ENCODE measurements at regions not wholly inside any gene's neighbourhood (a gene's known extent, or its start where the extent isn't known, plus 50 kb on each side); places are given as distances from the start of the nearest gene placed in this dataset.

GRCh38 chr9:14466828-14467227, 152.9 kb upstream of the NFIB start:
- no peak overlapping the region for H3K4me3 ChIP-seq (ENCODE audit: low read depth, low read length)
- TF ChIP-seq CTCF (IDR thresholded peaks at IDR 0.05; ENCODE audit: low read depth, low read length): no peak

GRCh38 chr9:14466429-14466818, 152.5 kb upstream of the NFIB start:
- H3K4me3 ChIP-seq (ENCODE audit: low read depth, low read length): no peak overlapping the region
- TF ChIP-seq CTCF (IDR thresholded peaks at IDR 0.05; ENCODE audit: low read depth, low read length): no peak

GRCh38 chr9:14462950-14463349, 149.0 kb upstream of the NFIB start:
- H3K4me3 ChIP-seq (ENCODE audit: low read depth, low read length): no peak overlapping the region
- TF ChIP-seq CTCF (IDR thresholded peaks at IDR 0.05; ENCODE audit: low read depth, low read length): no peak

DNA sequence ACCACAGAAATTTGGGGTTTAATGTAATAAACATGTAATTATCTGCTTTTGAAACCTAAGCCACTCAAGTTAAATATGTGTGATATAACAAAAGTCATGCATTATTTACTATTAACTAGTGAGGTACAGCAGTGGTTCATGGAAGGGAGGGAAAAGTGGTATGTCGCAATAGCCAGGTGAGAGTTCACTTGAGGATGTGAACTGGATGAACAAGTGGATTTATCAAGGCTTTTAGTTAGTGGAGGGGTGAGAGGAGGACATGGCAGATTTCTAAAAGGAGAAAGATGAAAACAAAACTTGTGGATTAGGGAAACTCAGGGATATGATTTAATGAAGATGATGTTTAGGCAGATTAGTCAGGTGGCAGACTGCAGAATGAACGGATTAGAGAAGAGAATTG, 141.3 kb upstream of the NFIB start:
- TF ChIP-seq CTCF (IDR thresholded peaks at IDR 0.05; ENCODE audit: low read depth, low read length): no peak
- no peak overlapping the region for H3K4me3 ChIP-seq (ENCODE audit: low read depth, low read length)

DNA sequence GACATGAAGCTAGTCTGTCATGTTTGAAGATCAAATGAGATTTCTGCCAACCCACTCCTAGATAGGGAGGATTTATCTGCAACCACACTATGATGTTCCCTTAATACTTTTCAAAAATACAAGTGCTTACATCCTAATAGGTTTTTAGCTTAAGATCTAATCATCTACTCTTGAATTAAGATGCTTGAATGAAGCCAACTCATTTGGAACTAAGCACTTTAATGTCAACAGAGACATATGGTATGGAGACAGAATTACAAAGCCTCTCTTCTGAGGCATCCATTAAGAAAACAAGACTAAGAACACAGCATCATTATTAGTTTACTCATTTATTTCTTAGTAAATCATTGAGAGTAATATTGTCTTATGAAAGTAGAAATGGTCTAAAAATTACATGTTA, 139.3 kb upstream of the NFIB start:
- TF ChIP-seq CTCF (IDR thresholded peaks at IDR 0.05; ENCODE audit: low read depth, low read length): no peak
- H3K4me3 ChIP-seq (ENCODE audit: low read depth, low read length): no peak overlapping the region

GRCh38 chr9:14452539-14452938, 138.6 kb upstream of the NFIB start:
- TF ChIP-seq CTCF (IDR thresholded peaks at IDR 0.05; ENCODE audit: low read depth, low read length): no peak
- no peak overlapping the region for H3K4me3 ChIP-seq (ENCODE audit: low read depth, low read length)

DNA sequence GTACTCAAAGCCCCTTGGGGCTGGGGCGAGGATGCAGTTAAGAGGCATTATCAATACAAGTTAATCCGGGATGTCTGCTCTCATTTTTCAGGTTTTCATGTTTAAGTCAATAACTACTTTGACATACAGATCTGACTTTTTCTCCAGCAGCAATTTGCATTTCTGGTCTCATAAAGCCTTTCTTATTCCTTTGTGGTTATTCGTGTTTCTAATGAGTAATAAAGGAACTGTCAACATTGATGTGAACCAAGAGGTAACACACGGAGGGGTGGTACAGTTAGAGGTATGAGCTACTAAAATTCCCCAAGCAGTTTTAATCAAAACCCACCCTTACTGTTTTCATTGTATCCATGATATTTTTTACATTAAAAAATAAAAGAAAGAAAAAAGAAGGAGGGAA, 138.0 kb upstream of the NFIB start:
- TF ChIP-seq CTCF (IDR thresholded peaks at IDR 0.05; ENCODE audit: low read depth, low read length): no peak
- no peak overlapping the region for H3K4me3 ChIP-seq (ENCODE audit: low read depth, low read length)

Data from WI38 (cell line).